HEK293T (cell line): ENCODE measurements at regions not wholly inside any gene's neighbourhood (a gene's known extent, or its start where the extent isn't known, plus 50 kb on each side); places are given as distances from the start of the nearest gene placed in this dataset.

Source experiments
- CTCF ChIA-PET: fragments of 350-600 bp; formaldehyde crosslinking; extraction: SDS; loops from one replicate; lab custom pipeline; 2021; ENCODE audit warnings: antibody characterized with exemption, inconsistent platforms; lab: Yijun Ruan, JAX
- POLR2A ChIA-PET: fragments of 350-600 bp; formaldehyde crosslinking; extraction: SDS; loops from one replicate; lab custom pipeline; 2020; ENCODE audit warnings: antibody characterized with exemption, inconsistent platforms; lab: Yijun Ruan, JAX
- DNase-seq: peaks from one replicate; pipeline ENCODE4 v3.0.0; 2012; ENCODE audit warnings: mixed read lengths; ENCODE audit errors: extremely low spot score
- ARNT ChIP-seq: fragments of 450-650 bp; IDR thresholded peaks from 2 replicates; pipeline ENCODE4 v1.6.1; 2017; ENCODE audit warnings: mild to moderate bottlenecking
- BHLHE40 ChIP-seq: fragments of 450-650 bp; IDR thresholded peaks from 2 replicates; pipeline ENCODE4 v1.6.1; 2016; ENCODE audit warnings: mild to moderate bottlenecking, moderate library complexity, borderline replicate concordance
- CTBP1 ChIP-seq: fragments of 450-650 bp; IDR thresholded peaks from 2 replicates; pipeline ENCODE4 v1.6.1; 2016; ENCODE audit warnings: borderline replicate concordance
- ELF4 ChIP-seq: fragments of 450-650 bp; IDR thresholded peaks from 2 replicates; pipeline ENCODE4 v1.6.1; 2017; ENCODE audit warnings: antibody characterized with exemption
- FOXA1 ChIP-seq: fragments of 450-650 bp; IDR thresholded peaks from 2 replicates; pipeline ENCODE4 v1.6.1; 2016; ENCODE audit warnings: mild to moderate bottlenecking
- FOXK2 ChIP-seq: fragments of 450-650 bp; IDR thresholded peaks from 2 replicates; pipeline ENCODE4 v1.6.1; 2016; ENCODE audit warnings: mild to moderate bottlenecking
- FOXM1 ChIP-seq: fragments of 450-650 bp; IDR thresholded peaks from 2 replicates; pipeline ENCODE4 v1.6.1; 2017; ENCODE audit warnings: mild to moderate bottlenecking, borderline replicate concordance
- HDGF ChIP-seq: fragments of 450-650 bp; IDR thresholded peaks from 2 replicates; pipeline ENCODE4 v1.6.1; 2017; ENCODE audit warnings: antibody characterized with exemption, borderline replicate concordance
- L3MBTL2 ChIP-seq: fragments of 450-650 bp; conservative IDR thresholded peaks from 2 replicates; pipeline ENCODE4 v1.6.1; 2016; ENCODE audit warnings: mild to moderate bottlenecking
- LEF1 ChIP-seq: fragments of 450-650 bp; IDR thresholded peaks from 2 replicates; pipeline ENCODE4 v1.6.1; 2017; ENCODE audit warnings: mild to moderate bottlenecking, borderline replicate concordance
- NFRKB ChIP-seq: fragments of 450-650 bp; IDR thresholded peaks from 2 replicates; pipeline ENCODE4 v1.6.1; 2016; ENCODE audit warnings: mild to moderate bottlenecking, moderate library complexity
- SP1 ChIP-seq: fragments of 450-650 bp; IDR thresholded peaks from 2 replicates; pipeline ENCODE4 v1.6.1; 2017
- SUZ12 ChIP-seq: fragments of 450-650 bp; IDR thresholded peaks from 2 replicates; pipeline ENCODE4 v1.6.1; 2016; ENCODE audit warnings: mild to moderate bottlenecking
- TARDBP ChIP-seq: fragments of 450-650 bp; IDR thresholded peaks from 2 replicates; pipeline ENCODE4 v1.6.1; 2016
- ZNF384 ChIP-seq: fragments of 450-650 bp; IDR thresholded peaks from 2 replicates; pipeline ENCODE4 v1.6.1; 2016
- TF ChIP-seq, protein P1 (sequence below): fragments of 450-650 bp; IDR thresholded peaks from 2 replicates; pipeline ENCODE4 v1.6.1; 2016

DNA sequence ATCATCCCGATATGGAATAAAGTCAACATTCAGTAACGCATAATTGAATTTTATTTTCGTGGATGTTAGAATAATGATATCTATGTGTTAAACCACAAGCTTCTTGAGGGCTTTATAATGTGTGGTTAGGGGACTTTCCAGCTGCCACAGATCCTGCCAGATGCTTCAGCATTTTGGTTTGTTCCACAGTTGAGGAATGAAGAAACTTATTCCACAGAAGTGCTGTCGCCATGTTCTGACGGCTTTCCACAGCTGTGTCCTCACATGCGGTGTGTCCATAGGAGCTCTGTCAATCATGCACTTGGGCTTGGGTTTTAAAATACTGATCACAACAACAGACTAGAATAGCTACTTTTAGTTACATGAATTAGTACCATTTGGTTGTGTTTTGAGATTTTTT is 411.9 kb downstream of the TRIML1 start:
- no peak for DNase-seq
- POLR2A ChIA-PET = no interaction called here
- CTCF ChIA-PET = interaction anchor here (0.7 kb wide), 1 partner anchor 667 kb away, joined by 3 read pairs; no protein-coding TSS in a partner anchor
- TF ChIP-seq CTBP1 (no peak), ARNT (no peak), FOXM1 (no peak), ZNF384 (no peak), FOXK2 (no peak), FOXA1 (no peak), NFRKB (no peak), ELF4 (no peak), HDGF (no peak)

- ChIA-PET POLR2A (no interaction called here), CTCF (no interaction called here)
- TF ChIP-seq, protein P1, sequence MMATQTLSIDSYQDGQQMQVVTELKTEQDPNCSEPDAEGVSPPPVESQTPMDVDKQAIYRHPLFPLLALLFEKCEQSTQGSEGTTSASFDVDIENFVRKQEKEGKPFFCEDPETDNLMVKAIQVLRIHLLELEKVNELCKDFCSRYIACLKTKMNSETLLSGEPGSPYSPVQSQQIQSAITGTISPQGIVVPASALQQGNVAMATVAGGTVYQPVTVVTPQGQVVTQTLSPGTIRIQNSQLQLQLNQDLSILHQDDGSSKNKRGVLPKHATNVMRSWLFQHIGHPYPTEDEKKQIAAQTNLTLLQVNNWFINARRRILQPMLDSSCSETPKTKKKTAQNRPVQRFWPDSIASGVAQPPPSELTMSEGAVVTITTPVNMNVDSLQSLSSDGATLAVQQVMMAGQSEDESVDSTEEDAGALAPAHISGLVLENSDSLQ = no peak
- TF ChIP-seq ELF4 (no peak), FOXA1 (no peak), ZNF384 (no peak), ARNT (no peak), L3MBTL2 (no peak), HDGF (no peak)
- DNase-seq = no peak
Measured at GRCh38 chr4:188552741-188553275, 413.6 kb downstream of the TRIML1 start.

- ChIA-PET CTCF (no interaction called here), POLR2A (no interaction called here)
Measured at GRCh38 chr4:188554413-188554812, 415.2 kb downstream of the TRIML1 start.

GRCh38 chr4:188573104-188573503 is 433.9 kb downstream of the TRIML1 start:
- no peak for DNase-seq
- TF ChIP-seq, protein P1 = no peak
- TF ChIP-seq FOXA1 = no peak
- TF ChIP-seq L3MBTL2 = no peak
- no peak for TF ChIP-seq LEF1
- TF ChIP-seq TARDBP = no peak
- TF ChIP-seq ELF4 = no peak
- TF ChIP-seq ARNT = no peak
- TF ChIP-seq SUZ12 = no peak
- no peak for TF ChIP-seq CTBP1
- TF ChIP-seq BHLHE40 = no peak
- TF ChIP-seq ZNF384 = no peak
- TF ChIP-seq FOXM1 = no peak
- TF ChIP-seq SP1 = no peak
- TF ChIP-seq NFRKB = no peak
- TF ChIP-seq HDGF = no peak
- no peak for TF ChIP-seq FOXK2
- ChIA-PET POLR2A (no interaction called here), CTCF (no interaction called here)

More at GRCh38 chr4:188554413-188554812, 415.2 kb downstream of the TRIML1 start:
- TF ChIP-seq LEF1 = no peak
- TF ChIP-seq BHLHE40 = no peak
- no peak for TF ChIP-seq SUZ12
- TF ChIP-seq SP1 = no peak
- no peak for TF ChIP-seq FOXK2
- TF ChIP-seq ZNF384 = no peak
- TF ChIP-seq, protein P1 = no peak
- no peak for TF ChIP-seq FOXM1
- TF ChIP-seq FOXA1 = no peak
- no peak for DNase-seq

- DNase-seq = no peak
- POLR2A ChIA-PET = no interaction called here
- CTCF ChIA-PET = no interaction called here
Measured at GRCh38 chr4:188578657-188579056, 439.4 kb downstream of the TRIML1 start.

GRCh38 chr4:188596021-188596420 is 456.8 kb downstream of the TRIML1 start:
- CTCF ChIA-PET = no interaction called here
- POLR2A ChIA-PET = no interaction called here
- DNase-seq = no peak
- no peak for TF ChIP-seq ZNF384
- no peak for TF ChIP-seq SUZ12
- no peak for TF ChIP-seq ARNT
- no peak for TF ChIP-seq CTBP1
- no peak for TF ChIP-seq FOXK2
- TF ChIP-seq BHLHE40 = no peak
- TF ChIP-seq HDGF = no peak
- no peak for TF ChIP-seq L3MBTL2
- TF ChIP-seq, protein P1 = no peak
- TF ChIP-seq FOXA1 = no peak
- TF ChIP-seq ELF4 = no peak
- TF ChIP-seq NFRKB = no peak

More at GRCh38 chr4:188578657-188579056, 439.4 kb downstream of the TRIML1 start:
- no peak for TF ChIP-seq TARDBP
- TF ChIP-seq FOXM1 = no peak
- TF ChIP-seq, protein P1 = no peak
- TF ChIP-seq HDGF = no peak
- TF ChIP-seq FOXK2 = no peak
- TF ChIP-seq CTBP1 = no peak
- no peak for TF ChIP-seq ZNF384
- TF ChIP-seq ELF4 = no peak
- no peak for TF ChIP-seq ARNT
- no peak for TF ChIP-seq NFRKB
- no peak for TF ChIP-seq SUZ12
